GM19438 (cell line): ENCODE measurements at regions not wholly inside any gene's neighbourhood (a gene's known extent, or its start where the extent isn't known, plus 50 kb on each side); places are given as distances from the start of the nearest gene placed in this dataset.

ENCODE experiments used
- ATAC-seq: cut with Tn5 transposase; IDR thresholded peaks from one replicate; pipeline ENCODE4 v1.9.1; 2021; ENCODE audit warnings: low read depth; ENCODE audit not compliant: unreplicated experiment

DNA sequence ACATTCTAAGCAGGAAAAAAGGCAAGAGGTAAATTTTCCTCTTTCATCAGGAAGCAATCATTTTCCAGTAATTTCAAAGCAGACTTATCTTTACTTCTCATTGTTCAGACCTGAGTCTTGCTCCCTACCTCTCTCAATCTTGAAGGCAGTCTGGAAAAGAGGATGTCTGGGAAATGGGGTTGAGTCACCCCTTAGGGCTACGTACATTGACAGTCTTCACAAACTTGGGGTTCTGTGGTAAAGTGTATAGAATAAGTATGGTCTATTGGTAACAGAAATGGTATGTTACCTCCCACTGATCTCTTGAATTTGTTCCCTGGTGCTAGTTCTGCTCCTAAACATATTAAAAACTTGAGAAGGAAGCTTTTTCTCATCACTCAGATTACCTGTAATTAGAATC lies 361.3 kb downstream of the SS18 start:
- no peak for ATAC-seq

DNA sequence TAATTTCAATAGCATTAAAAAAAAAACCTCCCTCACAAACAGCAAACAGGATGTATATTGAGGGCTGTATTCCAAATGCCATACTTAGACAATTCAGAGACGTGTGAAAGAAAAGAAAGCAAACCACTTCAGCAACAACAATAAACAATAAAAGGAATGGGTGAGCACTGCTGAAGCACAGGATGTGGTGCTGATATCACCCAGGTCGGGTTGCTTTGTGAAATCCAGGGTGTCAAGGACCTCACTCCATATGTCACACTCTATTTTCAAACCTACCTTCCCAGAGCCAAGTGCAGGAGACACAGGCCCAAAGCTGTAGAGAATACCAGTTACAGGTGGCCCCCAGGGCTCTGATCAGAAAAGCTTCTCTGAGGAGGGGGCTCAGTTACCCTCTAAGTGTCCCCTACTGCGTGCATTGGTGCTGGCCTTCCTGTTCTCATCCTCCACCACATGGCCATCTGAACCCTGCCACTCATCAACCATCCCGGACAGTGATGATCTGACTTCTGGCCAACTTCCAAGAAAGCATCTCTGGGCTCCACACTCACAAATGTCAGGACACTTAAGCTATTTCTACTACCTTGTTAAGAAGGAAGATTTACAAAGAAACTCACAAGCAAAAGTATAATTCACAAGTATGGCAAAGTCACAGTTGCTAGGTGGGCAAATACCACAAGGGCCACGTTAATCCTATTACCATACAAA lies 363.0 kb downstream of the SS18 start:
- ATAC-seq, result no peak

DNA sequence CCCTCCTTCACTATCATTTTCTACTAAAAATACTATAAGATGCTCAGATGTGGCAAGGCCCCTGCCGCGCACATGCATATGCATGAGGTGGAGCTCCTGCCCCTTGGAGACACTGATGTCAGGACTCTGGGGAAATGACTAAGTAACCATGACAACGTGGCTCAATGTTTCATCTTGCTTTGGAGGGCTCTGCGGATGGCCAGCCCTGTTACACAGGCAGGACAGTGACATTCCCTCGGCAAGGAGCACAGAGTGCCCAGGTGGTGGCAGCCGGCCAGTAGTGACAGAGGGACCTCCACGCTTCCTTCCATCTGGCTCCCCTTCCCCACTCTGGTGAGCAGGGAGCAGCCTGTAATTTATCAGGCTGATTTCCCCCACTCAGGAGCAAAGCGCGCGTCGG lies 364.1 kb downstream of the SS18 start:
- ATAC-seq, result no peak

DNA sequence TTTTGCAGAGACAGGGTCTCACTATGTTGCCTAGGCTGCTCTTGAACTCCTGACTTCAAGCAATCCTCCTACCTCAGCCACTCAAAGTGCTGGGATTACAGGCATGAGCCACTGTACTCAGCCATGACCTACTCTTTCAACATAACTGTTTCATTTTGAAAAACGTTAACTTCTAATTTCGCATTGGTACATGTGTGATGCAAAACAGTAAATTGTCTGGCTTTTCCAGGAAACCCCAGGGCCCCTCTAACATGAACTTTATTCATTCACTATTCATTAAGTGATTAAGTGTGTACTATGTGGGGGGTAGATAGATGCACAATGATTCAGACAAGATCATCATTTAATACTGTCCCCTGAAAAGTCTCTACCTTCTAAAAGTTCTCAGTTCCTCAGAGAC lies 364.9 kb downstream of the SS18 start:
- no peak for ATAC-seq

DNA sequence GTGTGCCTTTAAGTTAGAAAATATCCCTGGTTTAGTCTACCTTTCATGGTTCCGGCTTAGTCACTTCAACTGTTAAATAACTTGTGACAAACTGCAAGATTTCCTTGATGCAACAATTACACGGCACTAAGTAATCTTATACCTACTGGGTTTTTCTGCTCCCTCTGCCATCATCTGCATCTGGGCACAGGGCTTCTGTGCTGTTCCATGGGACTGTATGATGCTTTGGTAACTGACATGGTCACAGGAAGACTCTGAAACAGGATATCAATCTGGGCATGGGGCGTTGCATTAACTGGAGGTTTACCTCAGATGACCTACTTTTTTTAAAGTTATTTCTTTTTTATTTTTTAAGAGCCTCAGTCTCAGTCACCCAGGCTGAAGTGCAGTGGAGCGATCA lies 365.4 kb downstream of the SS18 start:
- ATAC-seq, result no peak

DNA sequence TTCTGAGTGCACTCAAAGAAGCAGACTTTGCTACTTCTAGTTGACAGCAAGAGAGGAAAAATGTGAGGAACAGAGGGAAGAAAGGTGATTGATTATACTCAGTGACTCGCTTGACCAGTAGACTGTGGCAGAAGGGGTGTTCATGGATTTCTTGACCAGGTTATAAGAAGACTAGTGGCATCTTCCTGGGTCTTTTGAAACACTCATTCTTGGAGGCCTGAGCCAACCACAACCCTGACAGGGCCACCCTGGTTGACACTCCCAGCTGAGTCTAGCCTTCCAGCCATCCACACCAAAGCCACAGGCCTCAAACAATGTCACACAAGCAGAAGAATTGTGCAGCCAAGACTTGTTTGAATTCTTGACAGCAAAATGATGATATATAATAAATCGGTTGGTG lies 366.3 kb downstream of the SS18 start:
- no peak for ATAC-seq

DNA sequence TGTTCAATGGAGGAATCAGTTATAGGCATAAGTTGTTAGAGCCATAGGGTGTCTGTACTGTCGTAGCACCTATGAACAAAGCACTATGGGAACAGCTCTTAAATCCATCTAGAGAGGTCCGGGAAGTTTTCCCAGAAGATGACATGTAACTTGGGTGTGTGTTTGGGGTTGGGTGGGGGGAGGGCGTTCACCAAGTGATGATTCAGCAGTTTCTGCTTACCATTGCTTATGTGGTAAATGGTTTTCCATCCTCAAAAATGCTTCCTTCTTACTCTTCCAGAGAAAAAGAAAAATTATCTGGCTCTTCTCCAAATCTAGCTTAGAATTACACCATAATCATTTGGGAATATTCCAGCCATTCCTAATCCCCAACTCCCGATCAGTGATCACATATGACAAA lies 361.1 kb upstream of the ZNF521 start:
- ATAC-seq, result no peak

DNA sequence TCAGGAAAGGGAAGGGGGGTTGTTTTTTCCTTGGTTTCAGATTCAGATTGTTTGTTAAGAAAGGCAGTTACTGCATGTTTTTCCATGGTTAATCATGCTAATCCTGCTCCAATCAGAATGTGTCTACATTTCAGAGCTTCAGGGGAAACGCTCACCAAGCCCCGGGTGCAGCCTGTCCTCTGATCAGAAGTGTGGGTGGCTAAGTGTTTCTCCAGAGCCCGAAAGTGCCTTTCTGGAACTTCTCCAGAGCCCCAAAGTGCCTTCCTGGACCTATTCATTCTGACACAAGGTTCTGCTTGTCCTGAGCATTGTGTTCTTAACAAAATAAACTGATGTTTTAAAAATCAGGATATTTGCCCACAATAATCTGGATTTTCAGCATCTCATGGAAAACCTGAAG lies 359.0 kb upstream of the ZNF521 start:
- ATAC-seq, result no peak

DNA sequence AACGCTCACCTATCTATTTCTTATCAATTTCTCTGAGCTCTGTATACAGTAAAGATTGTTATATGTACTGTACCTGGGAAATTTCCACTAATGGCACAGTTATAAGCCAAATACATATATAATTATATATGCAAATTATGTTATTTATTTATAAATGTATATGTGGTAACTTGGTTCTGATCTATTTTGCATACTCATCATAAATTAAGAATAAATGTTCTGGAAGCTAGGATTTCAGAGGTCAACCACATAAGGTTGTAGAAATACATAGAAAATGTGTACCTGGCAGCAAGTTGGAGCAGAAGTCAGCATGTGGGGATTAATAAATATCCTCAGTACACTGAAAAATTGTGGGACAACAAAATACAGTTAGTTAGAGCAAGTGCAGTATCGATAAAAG lies 353.7 kb upstream of the ZNF521 start:
- ATAC-seq, result no peak

DNA sequence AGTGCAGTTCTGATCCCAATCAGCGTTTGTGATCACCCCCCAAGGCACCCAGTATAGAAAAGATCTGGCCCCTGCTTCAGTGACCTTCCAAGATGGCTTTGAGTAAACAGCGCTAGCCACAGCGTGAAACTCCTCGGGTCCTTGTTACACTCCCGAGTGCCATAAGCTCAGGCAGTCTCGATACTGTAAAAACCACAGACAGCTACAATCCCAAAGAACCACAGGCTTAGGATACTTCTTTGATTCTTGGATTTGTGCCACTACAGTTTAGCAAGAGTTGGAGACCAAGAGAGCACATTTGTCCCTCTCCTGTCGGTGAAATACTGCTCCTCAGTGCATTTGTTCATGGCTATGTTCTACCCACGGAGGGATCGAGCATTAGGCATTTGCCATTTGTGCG lies 352.5 kb upstream of the ZNF521 start:
- no peak for ATAC-seq

DNA sequence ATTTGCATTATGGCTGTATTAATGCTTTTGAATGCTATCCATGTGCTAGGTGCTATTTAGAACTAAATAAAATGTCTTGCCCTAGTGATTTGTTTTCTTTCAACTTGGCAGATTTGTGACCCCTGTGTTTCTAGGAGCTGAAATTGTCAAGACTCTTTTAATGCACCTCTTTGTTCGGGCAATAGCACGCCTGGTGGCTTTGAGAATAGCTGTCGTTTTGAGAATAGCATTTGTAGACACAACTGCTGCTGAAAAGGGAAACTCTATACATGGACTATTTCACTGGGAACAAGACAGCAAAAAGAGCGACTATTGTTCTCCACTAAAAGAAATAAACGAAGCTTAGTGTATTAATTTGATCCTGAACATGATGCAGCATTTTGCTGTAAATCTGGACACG lies 352.1 kb upstream of the ZNF521 start:
- ATAC-seq, result no peak

DNA sequence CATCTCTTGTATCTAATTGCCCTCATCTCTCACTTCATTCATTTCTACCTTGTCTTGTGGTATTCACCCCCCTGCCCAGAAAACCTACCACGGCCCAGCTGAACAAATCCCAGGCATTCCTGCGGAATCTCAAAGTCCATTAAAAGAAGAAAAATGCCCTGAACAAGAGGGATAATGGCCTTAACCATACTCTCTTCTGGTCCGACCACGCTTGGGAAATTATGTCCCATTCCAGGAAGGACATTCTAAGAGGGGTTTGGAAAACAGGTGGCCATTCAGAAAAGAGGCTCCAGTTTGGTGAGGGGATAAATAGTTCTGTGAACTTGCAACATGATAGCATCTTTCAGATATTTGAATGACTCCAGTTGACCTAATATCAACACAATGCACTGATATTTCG lies 349.9 kb upstream of the ZNF521 start:
- no peak for ATAC-seq

DNA sequence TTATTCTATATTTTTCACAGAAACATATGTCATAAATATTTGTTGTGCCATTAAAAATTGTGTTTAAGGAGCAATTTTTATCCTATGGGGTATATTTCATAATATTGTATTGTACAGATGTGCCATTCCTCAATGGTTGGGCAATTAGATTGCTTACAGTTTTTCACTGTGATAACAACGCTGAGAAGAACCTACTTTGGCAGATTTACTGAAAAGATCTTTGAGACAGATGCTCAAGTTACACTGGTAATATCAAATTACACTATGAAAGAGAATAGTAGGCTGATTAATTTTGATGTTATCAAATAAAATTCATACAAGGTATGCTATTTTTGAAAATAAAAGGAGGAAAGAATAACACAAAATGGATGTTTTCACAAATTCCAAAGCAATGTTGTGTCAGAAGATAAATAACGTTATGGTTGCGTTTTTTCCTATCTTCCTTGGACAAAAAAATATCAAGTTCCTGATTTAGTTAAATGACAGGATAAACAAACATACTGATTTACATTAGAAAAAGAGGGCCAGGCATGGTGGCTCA lies 335.1 kb upstream of the ZNF521 start:
- no peak for ATAC-seq

DNA sequence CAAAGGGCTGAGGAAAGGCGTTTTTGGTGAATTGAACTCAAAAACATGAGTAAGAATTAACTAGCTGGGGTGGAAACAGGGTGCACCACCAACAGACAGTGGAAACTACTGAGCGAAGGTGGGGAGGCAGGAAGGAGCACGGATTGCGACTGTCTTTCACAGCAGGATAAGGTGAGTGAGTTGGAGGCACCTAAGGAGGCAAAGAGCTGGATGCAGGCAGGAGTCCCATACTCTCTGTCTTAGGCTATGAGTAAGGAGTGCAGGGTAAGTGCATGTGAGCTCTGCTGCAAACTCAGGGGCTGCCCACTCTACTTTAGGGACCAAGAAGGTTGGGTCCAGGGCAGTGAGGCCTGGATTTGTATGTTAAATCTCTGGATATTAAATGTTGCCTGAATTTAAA lies 333.1 kb upstream of the ZNF521 start:
- ATAC-seq, result no peak

DNA sequence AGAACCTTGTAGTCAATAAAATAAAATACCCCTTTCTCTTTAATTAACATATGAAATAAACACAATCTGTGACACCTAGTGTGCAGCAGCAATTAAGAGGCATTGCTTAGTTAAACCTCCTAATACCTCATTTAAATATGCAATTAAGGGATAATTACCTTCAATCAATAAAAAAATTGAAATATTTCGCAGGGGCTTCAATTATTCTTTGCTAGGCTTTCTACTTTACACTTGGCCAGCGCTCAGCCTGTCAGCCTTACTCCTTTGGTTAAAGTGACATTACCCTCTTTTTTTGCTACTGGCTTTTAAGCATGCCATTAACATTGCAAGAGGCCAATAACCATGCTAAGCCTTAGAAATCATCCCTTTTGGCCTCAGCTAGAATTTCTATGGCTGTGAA lies 327.5 kb upstream of the ZNF521 start:
- ATAC-seq, result no peak

DNA sequence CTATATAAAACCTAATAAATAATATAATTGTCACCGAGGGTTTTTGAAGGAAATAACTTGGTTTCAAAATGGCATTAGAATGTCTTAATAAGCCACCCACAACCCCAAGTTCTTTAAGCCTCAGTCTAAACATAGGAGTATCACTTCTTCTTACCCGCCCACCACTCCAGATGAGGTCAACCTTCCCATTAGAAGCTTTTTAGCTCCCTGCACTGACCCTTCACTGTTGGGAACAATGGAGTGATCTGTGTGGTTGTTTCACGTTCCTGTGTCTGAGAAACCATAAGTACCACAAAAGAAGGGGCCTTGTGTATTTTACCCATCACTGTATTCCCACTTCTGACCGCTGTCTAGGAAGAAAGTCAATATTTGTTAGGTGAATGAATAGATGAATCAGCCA lies 326.3 kb upstream of the ZNF521 start:
- ATAC-seq, result no peak

DNA sequence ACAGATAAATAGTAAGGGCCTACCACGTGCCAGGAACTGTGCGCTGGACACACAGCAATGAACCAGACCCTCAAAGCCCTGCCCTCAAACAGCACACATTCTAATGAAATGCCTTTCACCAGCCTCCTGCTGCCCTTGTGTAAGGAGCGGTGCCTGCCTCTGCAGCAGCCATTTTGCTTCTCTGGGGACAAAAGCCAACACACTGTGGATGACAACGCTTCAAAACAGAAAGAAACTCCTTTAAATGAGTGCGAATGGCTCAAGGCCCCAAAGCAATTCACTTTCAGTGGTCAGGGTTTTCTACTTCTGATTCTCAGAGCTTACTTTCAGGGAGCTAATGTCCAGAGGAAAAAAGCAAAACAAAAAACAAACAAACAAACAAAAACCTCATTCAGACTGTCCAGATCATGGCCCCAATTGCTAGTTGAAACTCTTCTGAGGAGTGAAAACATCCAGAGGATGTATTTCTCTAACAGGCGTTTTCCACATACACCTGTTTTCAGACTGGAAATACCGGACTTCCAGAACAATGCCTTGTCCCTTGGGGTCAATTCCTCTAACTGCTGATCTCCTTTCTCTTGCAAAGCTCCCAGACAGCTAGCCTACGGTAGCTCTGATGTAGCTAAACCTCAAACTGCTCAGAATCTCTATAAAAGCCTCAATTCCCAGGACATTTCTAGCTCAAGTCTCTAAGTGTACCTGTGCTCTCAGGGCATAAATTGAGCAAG lies 323.3 kb upstream of the ZNF521 start:
- no peak for ATAC-seq

DNA sequence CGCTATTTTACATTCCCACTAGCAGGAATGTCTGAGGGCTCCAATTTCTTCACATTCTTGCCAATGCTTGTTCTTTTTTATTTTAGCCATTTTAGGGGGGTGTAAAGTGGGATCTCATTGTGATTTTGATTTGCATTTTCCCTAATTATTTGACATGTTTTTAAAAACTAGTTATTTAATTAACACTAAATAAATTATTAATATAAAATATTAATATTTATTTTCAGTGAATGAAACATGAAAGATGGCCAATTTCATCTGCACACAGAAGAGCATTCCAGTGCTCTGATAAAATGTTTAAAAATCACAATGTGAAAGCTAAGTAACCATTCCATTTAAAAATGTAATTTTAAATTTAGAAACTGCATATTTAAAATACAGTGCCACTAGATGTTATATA lies 322.2 kb upstream of the ZNF521 start:
- no peak for ATAC-seq

DNA sequence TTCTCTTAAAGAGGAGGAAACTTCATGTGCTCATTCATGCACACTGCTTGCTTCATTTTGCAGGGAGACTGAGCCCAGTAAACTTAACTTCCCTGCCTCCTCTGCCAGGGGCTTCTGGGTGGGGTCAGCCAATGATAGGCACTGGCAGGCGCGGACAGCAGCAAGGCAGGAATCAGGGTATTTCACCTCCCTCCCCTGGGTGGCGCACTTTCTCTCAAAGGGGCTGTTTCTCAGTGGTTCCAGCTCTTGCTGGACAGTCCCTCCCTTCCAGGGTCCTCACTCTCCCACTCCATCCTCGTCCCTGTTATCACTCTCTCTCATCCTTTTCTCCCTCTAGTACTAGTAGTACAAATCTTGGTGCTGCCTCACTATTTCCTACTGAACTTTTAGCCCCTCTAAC lies 320.5 kb upstream of the ZNF521 start:
- no peak for ATAC-seq

DNA sequence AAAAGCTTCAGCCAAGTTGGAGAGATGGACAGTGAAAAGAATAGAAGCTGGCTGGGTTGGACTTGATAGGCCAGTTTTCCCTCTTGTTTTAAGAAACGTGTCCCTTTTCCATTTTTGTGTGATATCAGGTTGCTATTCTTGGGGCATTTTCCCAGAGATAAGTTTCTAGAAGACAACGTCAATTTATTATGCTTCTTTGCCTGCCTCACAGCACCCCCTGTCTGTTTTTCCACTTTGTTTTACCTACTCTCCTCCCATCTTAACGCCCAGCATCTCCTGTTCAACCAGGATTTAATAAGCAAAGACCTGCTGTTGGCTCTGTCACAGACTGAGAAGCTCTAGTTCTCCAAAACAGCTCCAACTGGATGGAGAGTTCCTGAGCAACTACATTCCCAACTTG lies 317.8 kb upstream of the ZNF521 start:
- ATAC-seq, result no peak

DNA sequence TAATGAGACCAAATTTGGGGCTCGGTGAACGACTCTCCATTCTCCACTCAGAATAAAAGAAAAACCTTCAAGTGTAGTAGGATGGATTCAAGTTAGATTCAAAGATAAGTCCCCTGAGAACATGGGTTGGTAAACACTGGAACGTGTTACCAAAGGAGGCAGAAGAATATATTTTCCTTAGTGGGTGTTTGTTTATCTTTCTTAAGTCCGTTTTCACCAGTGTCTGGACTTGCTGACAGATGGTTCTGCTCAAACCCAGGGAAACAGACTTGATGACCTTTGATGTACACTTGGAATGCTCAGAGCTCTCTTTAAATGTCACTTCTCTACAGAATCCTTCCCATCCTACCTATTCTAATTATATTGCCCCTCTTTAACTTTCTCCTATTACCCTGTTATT lies 310.3 kb upstream of the ZNF521 start:
- no peak for ATAC-seq

DNA sequence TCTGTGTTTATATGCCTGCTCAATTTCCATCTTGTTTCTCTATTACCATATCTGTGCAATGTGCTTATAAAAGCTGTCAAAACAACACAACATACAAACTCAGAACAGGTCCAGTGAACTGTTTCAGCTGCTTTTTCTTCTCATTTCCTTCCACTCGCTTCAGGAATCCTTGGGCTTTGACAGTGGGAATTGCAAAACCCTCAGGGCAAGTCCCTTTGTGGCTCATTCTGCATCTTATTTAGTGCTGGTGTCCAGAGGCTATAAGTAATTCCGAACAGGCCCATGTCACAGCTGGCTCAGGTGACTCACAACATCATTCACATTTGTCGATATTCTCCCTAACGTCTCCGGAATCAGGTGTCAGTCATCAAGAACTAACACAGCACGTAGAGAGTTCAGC lies 309.9 kb upstream of the ZNF521 start:
- no peak for ATAC-seq
